Stimulated activated CD8-positive, alpha-beta memory T cell treated with anti-CD3 and anti-CD28 coated beads, Interleukin-15, amount 100 ng/mL, for 4 hours (primary cell): ENCODE measurements at regions not wholly inside any gene's neighbourhood (a gene's known extent, or its start where the extent isn't known, plus 50 kb on each side); places are given as distances from the start of the nearest gene placed in this dataset.
"Not testable (repeated sequence)": the region's sequence is repeated elsewhere in the genome, so short reads cannot be mapped to it uniquely, and the experiment has no call there.

Experiments used
- DNase-seq, 2 donors: peaks; one replicate each; pipeline ENCODE4 v3.0.0-alpha.2; 2020; ENCODE audit warnings: low read depth in 2 of 2

DNA sequence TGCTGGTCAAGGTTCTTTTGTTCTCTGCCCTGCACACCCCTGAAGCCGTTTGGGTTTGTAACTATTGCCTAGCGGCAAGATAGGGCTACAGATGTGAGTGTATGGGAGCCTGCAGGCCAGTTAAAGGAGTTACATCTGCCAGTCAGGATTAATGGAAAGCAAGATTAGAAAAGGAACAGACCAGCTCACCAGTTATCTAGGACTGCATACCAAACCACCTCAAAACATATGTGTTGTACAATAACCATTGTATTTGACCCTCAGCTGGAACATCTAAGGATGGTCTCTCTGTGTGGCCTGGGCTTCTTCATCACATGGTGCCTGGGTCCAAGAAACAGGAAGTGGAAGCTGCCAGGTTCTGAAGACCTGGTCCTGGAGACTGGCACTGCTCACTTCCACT, 52.5 kb upstream of the FBXO28 start:
- no peak for DNase-seq

DNA sequence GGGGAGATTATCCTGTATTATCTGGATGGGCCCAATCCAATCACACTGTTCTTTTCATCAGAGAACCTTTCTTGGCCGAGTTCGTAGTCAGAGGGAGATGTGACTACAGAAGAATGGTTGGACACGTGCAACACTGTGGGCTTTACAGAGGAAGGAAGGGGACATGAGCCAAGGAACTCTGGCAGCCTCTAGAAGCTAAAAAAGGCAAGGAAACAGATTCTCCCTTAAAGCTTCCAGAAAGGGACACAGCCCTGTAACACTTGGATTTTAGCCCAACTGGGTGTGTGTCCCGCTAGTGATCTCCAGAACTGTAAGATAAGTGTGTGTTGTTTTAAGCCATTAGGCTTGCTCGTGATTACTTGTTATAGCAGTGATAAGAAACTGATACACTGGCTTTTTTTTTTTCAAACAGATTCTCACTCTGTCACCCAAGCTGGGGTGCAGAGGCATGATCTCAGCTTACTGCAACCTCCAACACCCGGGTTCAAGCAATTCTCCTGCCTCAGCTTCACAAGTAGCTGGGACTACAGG, 53.9 kb upstream of the FBXO28 start:
- no peak for DNase-seq

- no peak for DNase-seq
These were observed 55.6 kb upstream of the FBXO28 start for GRCh38 chr1:224058303-224058702.

- no peak for DNase-seq
These were observed 56.3 kb upstream of the FBXO28 start for GRCh38 chr1:224057461-224058199.

- no peak for DNase-seq
These were observed 59.3 kb upstream of the FBXO28 start for GRCh38 chr1:224054611-224055010.

DNA sequence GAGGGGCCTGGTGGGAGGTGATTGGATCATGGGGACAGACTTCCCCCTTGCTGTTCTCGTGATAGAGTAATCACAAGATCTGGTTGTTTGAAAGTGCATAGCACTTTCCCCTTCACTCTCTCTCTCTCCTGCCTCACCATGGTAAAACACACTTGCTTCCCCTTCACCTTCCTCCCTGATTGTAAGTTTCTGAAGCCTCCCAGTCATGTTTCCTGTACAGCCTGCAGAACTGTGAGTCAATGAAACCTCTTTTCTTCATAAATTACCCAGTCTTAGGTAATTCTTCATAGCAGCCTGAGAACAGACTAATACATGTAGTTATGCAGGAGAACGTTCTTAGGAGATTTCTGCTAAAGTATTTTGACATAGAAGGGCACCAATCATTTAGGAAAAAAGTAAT, 59.9 kb upstream of the FBXO28 start:
- no peak for DNase-seq

GRCh38 chr1:224053456-224053855, 60.5 kb upstream of the FBXO28 start:
- no peak for DNase-seq

DNA sequence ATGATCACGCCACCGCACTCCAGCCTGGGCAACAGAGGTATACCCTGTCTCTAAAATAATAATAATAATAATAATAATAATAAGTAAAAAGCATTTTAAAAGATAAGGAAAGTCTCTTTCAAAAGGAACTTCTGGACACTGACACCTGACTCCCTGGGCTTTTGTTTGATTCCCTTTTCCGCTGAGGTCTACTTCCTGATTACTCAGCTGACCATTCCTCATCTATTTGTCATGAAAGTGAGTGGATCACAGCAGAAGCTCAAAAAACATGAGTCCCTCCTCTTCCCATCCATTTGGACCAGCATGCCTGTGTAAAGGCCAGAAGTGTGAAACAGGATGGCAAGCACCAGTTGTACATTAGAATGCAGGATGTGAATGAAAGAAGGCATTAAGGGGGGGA, 61.1 kb upstream of the FBXO28 start:
- no peak for DNase-seq

- DNase-seq = not testable (repeated sequence)
These were observed 62.1 kb upstream of the FBXO28 start for GRCh38 chr1:224051782-224052181.

DNA sequence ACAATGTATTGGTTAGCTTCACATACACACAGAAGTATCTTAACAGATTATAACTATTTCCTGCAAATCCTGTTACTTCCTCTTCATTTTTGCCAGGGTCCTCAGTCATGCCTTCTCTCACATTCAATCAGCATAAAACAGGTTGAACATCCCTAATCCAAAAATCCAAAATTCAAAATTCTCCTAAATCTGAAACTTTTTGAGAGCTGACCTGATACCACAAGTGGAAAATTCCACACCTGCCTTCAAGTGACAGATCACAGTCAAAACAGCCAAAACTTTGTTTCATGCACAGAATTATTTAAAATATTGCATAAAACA, 62.9 kb upstream of the FBXO28 start:
- no peak for DNase-seq

- DNase-seq = no peak
These were observed 66.4 kb upstream of the FBXO28 start for GRCh38 chr1:224047538-224047937.

- no peak for DNase-seq
These were observed 68.4 kb upstream of the FBXO28 start for GRCh38 chr1:224045556-224045955.

DNA sequence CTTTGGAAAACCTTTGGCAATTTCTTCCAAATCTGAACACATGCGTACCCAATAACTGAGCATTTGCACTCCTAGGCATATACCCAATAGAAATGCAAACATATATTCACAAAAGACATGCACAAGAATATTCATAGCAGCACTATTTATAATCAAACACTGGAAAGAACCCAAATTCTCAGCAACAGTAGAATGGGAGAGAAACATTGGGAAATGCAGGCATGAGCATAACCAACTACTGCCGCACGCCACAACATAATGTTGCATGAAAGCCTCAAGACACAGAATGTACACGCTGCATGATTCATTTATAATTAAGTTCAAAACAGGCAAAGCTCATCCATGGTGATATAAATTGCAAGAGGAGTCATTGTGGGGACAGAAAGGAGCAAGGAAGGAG, 69.5 kb upstream of the FBXO28 start:
- DNase-seq = no peak

- no peak for DNase-seq
These were observed 71.3 kb upstream of the FBXO28 start for GRCh38 chr1:224042557-224043118.

- DNase-seq = no peak
These were observed 72.9 kb upstream of the FBXO28 start for GRCh38 chr1:224041032-224041431.

- DNase-seq = not testable (repeated sequence)
These were observed 73.5 kb upstream of the FBXO28 start for GRCh38 chr1:224040423-224040822.

GRCh38 chr1:224040006-224040405, 73.9 kb upstream of the FBXO28 start:
- not testable (repeated sequence) for DNase-seq

DNA sequence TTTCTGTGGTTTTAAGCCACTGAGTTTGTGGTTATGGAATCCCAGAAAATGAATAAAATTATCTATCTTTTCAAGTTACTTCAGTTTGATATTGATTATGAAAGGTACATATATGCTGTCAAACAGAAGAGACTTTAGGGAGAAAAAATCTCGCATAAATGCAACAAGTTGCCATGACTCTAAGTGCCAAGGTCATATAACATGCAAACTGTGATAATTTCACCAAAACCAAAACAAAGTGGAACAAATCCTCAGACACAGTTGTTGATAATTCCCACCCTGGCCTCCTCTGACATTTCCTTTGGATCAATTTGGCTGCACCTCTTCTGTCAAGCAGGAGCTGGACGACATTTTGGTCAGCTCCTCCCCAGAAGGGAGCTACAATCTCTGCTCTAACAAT, 75.1 kb upstream of the FBXO28 start:
- not testable (repeated sequence) for DNase-seq

DNA sequence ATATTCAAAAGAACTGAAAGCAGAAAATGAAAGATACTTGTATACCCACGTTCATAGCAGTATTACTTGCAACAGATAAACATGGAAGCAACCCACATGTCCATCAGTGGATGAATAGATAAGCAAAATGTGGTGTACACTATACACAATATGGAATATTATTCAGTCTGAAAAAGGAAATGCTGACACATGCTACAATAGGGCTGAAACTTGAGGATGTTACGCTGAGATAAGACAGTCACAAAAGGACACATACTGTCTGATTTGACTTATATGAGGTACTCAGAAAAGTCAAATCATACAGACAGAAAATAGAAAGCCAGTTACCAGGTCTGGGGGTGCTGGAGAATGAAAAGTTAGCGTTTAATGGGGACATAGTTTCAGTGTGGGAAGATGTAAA, 76.5 kb upstream of the FBXO28 start:
- not testable (repeated sequence) for DNase-seq

DNA sequence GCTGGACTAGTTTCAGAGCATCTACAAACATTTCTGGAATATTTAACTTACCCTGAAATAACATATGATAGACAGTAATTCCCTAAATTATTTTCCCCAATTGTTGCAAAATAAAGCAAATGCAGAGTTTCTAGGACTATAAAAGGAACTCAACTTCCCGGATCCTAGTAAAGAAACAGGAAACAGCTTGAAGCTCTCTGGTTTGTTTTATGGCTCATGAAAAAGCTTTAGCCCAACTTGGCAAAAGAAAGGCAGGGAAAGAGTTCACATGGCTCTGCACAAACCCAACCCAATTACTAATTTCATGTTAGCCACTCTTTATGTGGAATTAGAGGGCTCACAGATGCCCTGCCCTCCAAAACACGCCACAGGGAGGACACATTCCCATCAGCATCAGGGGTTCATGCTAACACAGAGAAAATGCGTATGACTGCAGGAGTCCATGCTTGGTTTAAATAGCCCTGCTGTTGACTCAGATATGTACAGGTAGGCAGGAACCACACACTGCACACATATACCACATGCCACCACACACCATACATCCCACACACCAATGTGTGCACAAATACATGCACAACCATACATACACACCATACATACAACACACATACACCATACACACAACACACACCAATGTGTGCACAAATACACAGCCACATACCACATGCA, 81.2 kb upstream of the FBXO28 start:
- DNase-seq = not testable (repeated sequence)

- not testable (repeated sequence) for DNase-seq
These were observed 81.9 kb upstream of the FBXO28 start for GRCh38 chr1:224031986-224032385.

- not testable (repeated sequence) for DNase-seq
These were observed 83.7 kb upstream of the FBXO28 start for GRCh38 chr1:224030257-224030656.
